Neural cell (in vitro differentiated cells): ENCODE measurements at regions not wholly inside any gene's neighbourhood (a gene's known extent, or its start where the extent isn't known, plus 50 kb on each side); places are given as distances from the start of the nearest gene placed in this dataset.

Experiments used
- EZH2 ChIP-seq: fragments of 200-600, 300-800 bp; shearing (Covaris generic), sonication (generic); IDR thresholded peaks from 2 replicates; pipeline ENCODE4 v1.6.1; 2014; ENCODE audit warnings: antibody characterized with exemption, low read length, borderline replicate concordance, mild to moderate bottlenecking; ENCODE audit not compliant: insufficient read depth, poor library complexity, severe bottlenecking
- SMC3 ChIP-seq: fragments of 450-650 bp; conservative IDR thresholded peaks from 2 replicates; pipeline ENCODE4 v1.6.1; 2014; ENCODE audit warnings: antibody characterized with exemption, mild to moderate bottlenecking, moderate library complexity; ENCODE audit not compliant: poor library complexity

- no peak for TF ChIP-seq SMC3
- TF ChIP-seq EZH2: no peak
These were observed 872.1 kb upstream of the PCDH20 start for GRCh38 chr13:62287764-62288163.
